ENCODE measurements at regions not wholly inside any gene's neighbourhood (a gene's known extent, or its start where the extent isn't known, plus 50 kb on each side); places are given as distances from the start of the nearest gene placed in this dataset.
A peak's percentile ranks its signal among the peaks of the same experiment; 100 is the strongest.
"Not testable (repeated sequence)": the region's sequence is repeated elsewhere in the genome, so short reads cannot be mapped to it uniquely, and the experiment has no call there.

- DNase-seq = no peak
Measured at GRCh38 chr3:28039829-28040228, 201.6 kb upstream of the CMC1 start.

GRCh38 chr3:28042095-28042635 is 199.3 kb upstream of the CMC1 start:
- DNase-seq = no peak

- DNase-seq = no peak
Measured at GRCh38 chr3:28042707-28043106, 198.7 kb upstream of the CMC1 start.

- no peak for DNase-seq
Measured at GRCh38 chr3:28050120-28050519, 191.3 kb upstream of the CMC1 start.

- peak; percentile 4 to 41 (median 37) for DNase-seq
Measured at GRCh38 chr3:28050885-28051284, 190.5 kb upstream of the CMC1 start.

GRCh38 chr3:28053759-28054158 is 187.7 kb upstream of the CMC1 start:
- DNase-seq = no peak

GRCh38 chr3:28056806-28057205 is 184.6 kb upstream of the CMC1 start:
- no peak for DNase-seq

DNA sequence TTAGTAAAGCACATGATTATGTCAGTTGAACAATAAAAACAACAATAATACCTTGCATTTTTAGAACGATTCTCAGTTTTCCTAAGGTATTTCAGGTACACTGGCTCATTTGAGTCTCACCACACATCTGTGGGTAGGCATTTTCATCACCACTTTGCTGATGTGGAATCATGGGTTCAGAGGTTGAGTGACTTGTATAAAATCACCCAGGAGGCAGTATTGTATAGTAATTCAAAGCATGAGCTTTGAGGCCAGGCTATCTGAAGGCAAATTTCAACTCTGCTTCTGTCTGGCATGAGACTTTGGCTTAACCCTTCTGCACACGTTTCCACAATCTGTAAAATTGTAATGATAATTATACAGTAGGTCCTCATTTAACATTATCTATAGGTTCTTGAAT is 183.9 kb upstream of the CMC1 start:
- no peak for DNase-seq

DNA sequence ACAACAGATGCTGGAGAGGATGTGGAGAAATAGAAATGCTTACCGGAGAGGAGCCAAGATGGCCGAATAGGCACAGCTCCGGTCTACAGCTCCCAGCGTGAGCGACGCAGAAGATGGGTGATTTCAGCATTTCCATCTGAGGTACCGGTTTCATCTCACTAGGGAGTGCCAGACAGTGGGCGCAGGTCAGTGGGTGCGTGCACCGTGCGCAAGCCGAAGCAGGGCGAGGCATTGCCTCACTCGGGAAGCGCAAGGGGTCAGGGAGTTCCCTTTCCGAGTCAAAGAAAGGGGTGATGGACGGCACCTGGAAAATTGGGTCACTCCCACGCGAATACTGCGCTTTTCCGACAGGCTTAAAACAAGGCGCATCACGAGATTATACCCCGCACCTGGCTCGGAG is 182.2 kb upstream of the CMC1 start:
- DNase-seq = not testable (repeated sequence)

GRCh38 chr3:28066020-28066419 is 175.4 kb upstream of the CMC1 start:
- DNase-seq = no peak

DNA sequence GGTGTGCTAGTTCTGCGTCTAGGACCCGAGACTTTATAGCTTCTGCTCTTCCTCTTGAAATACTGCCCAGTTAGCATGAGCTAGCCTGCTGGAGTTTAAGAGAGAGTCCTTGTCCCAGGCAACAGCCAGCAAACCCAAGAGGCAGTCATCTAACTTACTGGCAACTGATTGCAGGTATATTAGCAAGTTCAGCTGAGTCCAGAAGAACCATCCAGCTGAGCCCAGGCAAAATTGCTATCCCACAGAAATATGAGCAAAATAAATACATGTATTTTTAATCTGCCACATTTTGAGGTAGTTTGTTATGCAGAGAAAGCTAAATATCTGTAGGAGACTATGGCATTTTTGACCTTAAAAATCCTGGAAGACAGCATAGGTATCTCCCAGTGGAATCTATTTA is 174.4 kb upstream of the CMC1 start:
- DNase-seq = no peak

- DNase-seq = no peak
Measured at GRCh38 chr3:28068342-28068741, 173.1 kb upstream of the CMC1 start.

DNA sequence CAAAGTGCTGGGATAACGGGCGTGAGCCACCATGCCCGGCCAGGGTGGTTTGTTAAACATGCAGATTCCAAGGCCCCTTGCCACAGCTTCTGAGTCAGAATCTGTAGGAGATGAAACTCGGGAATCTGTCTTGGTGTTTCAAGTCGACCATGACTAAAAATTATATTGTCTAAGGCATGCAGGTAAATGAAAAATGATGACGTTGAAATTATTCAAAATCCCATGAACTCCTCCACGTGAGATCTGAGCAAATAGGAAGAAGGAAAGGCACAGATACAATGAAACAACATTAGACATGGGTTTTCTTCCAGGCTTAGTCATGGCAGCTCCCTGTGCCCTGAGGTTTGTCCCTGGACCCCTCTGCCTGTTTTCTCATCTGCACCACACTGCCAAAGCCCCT is 172.0 kb upstream of the CMC1 start:
- DNase-seq = no peak

DNA sequence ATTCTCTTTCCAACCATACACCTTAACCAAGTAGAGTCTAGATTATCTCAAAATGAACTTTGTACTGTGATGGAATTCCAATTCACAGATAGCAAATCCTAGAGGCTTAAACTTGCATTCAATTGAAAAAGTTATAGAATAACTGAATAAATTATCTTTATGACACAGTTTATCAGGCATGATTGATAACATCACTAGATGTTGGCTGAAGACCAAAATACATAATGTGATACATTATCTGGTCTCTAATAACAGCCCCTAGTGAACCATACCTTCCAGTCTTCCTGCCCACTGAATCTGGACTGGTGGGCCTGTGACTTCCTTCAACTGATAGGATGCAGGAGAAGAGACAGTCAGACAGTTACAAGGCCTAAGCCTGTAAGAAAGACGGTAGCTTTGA is 165.2 kb upstream of the CMC1 start:
- no peak for DNase-seq

DNA sequence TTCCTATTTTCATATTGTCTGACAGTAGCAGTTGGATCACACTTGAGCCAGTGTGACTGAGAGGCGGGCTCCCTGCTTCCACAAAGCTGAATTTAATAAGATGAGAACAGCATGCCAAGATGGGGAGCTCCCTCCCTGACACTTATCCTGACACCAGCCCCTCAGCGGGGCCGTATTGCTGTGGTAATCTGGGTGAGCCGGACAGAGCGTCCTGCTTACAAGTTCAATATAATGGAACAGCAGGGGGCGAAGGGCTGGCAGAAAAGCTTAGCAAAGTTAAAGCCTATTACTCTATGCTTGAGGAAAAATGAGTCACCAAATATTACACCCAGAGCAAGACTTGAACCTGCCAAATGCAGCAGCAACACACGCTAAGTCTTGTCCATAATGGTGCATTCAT is 163.8 kb upstream of the CMC1 start:
- peak in 1 of 3 donors; percentile 2 for DNase-seq

GRCh38 chr3:28078536-28078935 is 162.9 kb upstream of the CMC1 start:
- DNase-seq = no peak

DNA sequence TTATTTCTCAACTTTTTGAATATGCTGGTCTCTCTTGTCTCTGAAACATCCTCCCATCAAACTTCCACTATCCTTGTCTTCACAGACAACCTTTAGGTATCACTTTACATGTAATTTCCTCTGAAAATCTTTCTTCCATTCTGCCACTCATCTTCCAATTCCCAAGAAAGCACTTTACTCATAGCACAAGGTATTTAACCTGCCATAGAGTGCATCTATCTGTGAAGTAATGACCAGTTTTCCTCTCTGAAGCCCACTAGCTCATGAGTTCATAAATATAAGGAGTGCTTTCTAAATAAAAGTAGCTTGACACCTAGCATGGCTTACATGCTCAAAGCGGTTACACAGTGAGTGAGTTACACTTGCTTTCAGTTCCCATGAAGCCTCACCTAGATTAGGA is 160.7 kb upstream of the CMC1 start:
- DNase-seq = no peak

DNA sequence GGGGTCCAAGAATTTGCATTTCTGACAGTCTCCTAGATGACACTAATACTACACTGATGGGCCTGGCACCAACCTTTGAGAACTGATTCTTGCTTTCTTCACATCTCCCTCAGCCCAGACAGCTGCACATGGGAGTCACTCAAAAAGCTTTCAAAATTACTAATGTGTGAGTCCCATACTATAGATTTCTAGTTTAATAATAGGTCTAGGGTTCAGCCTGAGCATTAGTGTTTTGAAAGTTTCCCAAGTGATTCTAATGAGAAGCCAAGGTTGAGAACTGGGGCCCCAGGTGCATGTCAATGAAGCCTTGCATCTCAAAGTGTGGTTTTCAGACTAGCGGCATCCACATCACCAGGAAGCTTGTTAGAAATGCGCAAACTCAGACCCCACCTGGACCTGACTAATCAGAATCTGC is 159.9 kb upstream of the CMC1 start:
- DNase-seq = no peak

GRCh38 chr3:28087591-28087990 is 153.8 kb upstream of the CMC1 start:
- DNase-seq = no peak

- DNase-seq = no peak
Measured at GRCh38 chr3:28088811-28089526, 152.4 kb upstream of the CMC1 start.

GRCh38 chr3:28089527-28089897 is 151.9 kb upstream of the CMC1 start:
- no peak for DNase-seq

DNA sequence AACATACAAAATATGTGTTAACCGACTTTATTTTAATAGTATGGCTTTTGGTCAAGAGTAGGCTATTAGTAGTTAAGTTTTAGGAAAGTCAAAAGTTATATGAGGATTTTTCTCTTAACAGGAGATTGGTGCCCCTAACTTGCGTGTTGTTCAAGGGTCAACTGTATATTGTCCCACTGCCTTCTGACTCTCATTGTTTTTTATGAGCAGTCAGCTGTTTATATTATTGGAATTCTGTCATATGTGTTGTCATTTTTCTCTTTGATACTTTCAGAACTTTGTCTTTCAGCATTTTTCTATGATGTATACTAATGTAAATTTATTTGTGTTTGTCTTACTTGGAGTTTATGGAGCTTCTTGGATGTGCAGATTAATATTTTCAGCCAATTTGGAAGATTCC is 142.1 kb upstream of the CMC1 start:
- no peak for DNase-seq

GRCh38 chr3:28101705-28102104 is 139.7 kb upstream of the CMC1 start:
- DNase-seq = no peak

GRCh38 chr3:28103861-28104260 is 137.6 kb upstream of the CMC1 start:
- DNase-seq = no peak

DNA sequence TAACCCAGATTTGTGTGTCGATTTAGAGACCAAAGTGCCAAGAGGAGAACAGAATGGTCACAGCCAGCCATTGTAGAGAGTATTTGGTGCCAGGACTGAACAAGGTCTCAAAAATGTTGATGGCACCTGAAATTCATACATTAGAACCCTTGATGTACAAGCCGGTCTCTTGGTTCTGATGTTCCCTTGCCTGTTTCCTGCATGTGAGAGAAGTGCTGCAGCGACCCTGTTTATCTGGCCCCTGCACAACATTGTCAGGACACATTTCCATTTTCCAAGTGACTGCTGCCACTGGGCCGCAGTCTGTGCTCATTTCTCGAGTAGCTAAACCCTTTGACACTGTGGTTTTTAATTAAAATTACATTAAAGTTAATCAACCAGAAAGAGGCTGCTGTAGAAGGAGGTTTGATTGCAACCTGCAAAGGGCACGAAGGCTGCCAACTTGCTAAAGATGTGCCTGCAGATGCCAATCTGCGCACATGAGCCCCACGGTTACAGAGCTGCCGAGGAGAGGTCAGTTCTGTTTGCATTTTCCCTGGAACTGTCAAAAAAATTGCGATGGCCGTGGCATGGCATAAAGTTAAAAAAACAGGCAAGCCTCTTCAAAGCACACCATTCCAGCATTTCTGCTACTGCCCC is 136.4 kb upstream of the CMC1 start:
- DNase-seq = no peak

All from suppressor macrophage treated with lipopolysaccharide for 1 hour (primary cell).